ENCODE measurements at regions not wholly inside any gene's neighbourhood (a gene's known extent, or its start where the extent isn't known, plus 50 kb on each side); places are given as distances from the start of the nearest gene placed in this dataset.

DNA sequence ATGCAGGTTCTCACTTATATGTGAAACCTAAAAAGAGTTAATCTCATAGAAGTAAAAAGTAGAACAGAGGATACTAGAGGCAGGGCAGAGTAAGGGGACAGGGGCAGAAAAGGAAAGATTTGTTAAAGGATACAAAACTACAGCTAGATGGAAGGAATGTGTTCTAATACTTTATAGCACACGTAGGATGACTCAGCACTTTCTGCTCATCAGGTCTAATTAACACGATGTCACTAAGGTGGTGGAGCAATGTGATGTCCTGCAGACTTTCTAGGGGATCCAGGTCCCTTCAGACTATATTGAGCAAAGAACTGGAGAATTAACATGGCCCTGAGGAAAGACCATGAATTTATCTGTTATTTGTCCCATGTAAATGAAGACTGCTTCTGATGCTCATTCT is 80.8 kb upstream of the CMKLR1 start:
- TF ChIP-seq, protein P1, sequence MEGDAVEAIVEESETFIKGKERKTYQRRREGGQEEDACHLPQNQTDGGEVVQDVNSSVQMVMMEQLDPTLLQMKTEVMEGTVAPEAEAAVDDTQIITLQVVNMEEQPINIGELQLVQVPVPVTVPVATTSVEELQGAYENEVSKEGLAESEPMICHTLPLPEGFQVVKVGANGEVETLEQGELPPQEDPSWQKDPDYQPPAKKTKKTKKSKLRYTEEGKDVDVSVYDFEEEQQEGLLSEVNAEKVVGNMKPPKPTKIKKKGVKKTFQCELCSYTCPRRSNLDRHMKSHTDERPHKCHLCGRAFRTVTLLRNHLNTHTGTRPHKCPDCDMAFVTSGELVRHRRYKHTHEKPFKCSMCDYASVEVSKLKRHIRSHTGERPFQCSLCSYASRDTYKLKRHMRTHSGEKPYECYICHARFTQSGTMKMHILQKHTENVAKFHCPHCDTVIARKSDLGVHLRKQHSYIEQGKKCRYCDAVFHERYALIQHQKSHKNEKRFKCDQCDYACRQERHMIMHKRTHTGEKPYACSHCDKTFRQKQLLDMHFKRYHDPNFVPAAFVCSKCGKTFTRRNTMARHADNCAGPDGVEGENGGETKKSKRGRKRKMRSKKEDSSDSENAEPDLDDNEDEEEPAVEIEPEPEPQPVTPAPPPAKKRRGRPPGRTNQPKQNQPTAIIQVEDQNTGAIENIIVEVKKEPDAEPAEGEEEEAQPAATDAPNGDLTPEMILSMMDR (conservative IDR thresholded peaks at IDR 0.05; ENCODE audit: low read depth, low read length): no peak
- no peak for TF ChIP-seq EZH2 (IDR thresholded peaks at IDR 0.05; ENCODE audit: borderline replicate concordance, low read depth, low read length, poor library complexity, severe bottlenecking)
